EL (cell line): ENCODE measurements at regions not wholly inside any gene's neighbourhood (a gene's known extent, or its start where the extent isn't known, plus 50 kb on each side); places are given as distances from the start of the nearest gene placed in this dataset.
A peak's percentile ranks its signal among the peaks of the same experiment; 100 is the strongest.

Experiments
- DNase-seq: peaks from one replicate; pipeline ENCODE4 v3.0.0-alpha.2; 2016

DNA sequence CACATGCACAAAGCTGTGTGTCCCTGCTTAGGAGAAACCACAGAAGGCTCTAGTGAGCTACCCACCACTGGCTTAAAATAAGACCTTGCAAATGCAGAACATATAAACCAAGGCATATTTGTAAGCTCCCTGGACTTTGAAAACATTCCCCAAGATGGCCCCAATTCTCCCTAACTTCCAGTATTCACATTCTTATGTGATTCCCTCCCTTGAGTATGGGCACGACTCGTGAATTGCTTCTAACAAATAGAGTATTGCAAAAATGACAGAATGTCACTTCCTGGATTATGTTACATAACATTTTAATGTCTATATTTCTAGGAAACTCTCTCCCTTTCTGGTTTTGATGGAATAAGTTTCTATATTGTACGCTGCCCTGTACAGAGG, 131.8 kb upstream of the MCTP2 start:
- DNase-seq: no peak

DNA sequence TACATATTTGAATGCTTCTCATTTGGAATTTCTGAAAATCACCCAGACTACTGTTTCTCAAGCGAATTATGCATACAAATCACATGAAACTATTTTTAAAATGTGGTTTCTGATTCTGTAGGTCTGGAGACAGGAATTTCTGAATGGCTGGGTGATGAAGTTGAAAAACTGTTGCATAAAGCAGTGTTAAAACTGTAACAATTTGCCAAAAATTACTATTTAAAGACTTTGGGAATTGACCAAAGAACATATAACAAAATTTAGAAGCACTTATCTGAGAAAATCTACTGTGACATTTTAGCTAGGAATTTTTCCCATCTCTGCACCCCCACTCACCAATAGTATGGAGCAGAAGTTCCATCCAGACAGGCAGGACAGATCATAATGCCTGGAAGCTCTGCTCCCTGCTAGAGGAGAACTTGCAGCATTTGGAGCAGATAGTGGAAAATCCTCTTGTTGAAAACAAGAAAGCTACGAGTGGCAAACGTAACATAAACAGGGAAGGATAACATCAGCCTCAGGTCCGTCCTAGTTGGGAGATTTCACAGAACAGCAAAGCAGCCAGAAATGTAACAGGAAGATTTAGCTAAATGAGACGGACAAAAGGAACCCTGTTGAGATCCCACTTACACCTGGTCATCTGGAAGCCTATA, 132.3 kb upstream of the MCTP2 start:
- DNase-seq: no peak

DNA sequence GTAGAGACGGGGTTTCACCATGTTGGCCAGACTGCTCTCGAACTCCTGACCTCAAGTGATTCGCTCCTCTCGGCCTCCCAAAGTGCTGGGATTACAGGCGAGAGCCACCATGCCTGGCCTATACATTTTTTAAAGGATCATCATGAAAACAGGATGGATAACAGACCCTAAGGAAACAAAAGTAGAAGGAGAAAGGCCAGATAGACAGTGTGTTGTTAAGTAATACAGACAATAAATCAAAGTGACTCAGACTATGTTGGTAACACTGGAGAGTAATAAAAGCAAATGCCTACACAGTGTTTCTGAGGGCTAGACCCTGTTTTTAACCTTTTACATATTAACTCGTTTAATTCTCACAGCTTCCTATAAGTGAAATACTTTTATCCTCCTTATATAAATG, 133.8 kb upstream of the MCTP2 start:
- DNase-seq: no peak

DNA sequence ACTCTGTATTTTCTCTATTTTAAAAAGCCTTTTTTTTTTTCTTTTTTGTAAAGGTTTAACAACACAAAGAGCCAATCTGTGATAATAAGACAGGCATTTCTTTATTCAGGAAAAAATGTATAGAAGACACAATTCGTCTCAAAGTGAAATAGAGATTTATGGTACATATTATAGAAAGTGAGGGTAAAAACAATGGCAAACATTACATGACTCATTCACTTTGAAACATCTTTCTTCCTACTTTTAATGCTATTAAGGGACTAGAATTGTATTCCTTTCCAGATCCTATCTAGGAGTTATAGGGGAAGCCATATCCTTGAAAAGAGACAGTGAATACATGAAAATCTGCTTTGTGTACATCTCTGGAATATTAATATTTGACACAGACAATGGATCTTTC, 137.1 kb upstream of the MCTP2 start:
- no peak for DNase-seq

DNA sequence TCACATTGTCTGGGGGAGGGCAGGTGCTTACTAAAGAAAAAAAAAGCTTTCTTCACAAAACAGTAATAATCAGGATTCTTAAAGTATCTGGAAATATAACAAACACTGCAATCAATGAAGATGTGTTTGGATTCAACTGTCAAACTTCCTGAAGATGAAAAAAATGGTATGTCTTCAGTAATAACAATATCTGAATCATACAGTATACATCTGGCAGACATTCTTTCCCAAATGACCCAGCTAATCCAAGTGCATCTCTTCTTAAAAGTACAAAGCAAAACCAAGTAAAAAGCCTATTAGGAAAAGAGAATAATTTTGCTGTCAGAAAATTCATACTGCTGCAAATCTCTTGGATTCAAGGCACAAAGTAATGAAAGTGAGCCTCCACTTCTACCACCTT, 145.0 kb upstream of the MCTP2 start:
- no peak for DNase-seq

DNA sequence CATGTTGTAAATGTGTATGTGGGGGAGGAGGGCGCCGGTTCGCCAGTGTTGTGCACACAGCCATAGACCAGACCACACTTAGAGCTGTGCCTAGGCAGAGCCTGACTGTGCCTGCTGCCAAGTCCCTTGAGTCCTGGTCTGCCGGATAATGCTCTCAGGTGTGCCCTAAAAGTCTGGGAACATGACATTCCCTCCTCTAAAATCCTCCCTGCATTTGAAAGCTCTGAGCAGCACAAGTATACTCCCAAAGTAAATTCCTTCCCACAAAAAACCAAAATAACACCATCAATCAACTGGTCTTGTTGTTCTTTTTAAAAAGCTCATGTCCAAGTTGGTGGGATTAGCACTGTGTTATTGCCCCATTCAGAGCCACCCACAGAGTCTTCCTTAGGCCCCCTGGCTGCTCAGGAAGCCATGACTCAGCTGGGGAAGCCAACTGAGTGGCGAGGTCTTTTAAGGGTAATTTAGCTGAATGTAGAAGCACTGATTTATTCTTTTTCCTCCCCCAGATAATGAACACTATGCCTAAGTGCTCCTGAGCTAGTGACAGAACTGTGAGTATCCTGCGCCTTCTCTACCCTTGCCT, 147.8 kb upstream of the MCTP2 start:
- DNase-seq: peak; percentile 2

DNA sequence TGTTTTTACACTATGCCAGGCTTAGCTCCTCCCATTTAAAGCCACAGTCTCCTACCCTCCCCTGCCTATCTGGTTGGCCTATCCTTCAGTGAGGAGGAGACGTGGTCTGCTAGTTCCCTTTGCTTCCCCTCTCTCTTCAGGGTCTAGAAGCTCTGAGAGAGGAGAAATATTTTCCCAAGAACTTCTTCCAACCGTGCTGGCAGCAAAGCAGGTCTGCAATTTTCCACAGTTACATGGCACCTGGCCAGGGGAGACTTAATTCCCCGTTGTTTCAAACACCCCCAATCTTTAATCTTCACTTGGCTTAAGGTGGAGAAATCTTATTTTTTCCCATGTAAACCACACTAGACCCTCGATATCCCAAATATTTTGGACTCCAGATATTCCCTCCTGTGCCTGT, 149.5 kb upstream of the MCTP2 start:
- no peak for DNase-seq

DNA sequence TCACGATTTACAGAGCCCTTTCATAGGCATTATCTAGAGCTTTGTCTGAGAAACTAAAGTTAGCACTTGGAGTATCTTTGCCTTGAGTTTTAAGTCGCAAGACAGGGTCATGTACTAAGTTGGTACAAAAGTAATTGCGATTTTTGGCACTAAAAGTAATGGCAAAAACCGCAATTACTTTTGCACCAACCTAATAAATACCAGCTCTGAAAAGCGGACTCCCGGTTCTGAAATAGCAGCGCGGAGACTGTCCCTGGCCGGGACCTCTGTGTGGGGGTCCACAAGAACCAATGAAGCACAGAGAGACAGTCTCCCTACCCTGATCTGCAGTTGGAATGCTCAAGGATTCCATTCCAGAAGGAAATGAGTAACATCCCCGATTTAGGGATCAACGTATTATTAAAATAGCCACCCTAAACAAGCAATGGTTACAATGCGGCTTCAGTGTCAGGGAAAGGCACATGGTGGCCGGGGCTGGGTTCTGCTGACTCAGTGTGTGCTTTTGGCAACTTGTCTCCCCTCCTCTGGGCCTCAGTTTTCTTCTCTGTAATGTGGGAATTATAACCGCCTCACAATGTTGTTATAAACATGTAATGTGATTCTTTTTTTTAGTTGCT, 150.3 kb upstream of the MCTP2 start:
- no peak for DNase-seq

DNA sequence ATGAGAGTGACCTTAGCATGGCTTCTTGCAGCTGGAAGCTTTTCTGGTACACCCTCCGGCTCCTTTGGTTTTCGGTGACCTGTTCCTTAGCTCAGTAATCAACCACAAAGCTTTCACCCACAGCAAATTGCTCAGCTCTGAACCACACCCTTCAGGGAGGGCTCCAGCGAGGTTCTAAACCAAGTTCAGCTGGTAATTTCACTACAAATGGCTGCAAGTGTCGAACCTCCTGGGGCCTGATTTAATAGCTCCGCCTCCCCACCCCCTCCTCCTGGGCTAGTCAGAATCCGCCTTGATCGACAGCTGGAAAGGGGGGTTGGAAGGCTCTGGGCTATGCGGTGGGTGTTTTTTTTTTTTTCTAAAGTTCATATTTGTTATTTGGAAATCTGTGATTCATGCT, 150.9 kb upstream of the MCTP2 start:
- DNase-seq: peak; percentile 9

DNA sequence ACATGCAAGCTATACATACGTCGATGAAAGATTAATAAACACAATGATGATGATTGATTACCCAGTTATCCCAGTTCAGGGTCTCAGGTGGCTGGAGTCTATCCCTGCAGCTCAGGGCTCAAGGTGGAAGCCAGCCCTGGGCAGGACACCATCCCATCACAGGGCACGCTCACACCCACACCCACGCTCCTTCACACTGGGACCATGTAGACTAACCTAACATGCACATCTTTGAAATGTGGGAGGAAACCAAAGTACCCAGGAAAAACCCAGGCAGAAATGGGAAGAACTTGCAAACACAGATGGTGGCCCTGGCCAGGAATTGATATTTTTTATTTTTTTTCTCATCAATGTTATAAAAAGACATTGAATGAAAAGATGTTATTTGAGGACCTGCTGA, 151.4 kb upstream of the MCTP2 start:
- no peak for DNase-seq

DNA sequence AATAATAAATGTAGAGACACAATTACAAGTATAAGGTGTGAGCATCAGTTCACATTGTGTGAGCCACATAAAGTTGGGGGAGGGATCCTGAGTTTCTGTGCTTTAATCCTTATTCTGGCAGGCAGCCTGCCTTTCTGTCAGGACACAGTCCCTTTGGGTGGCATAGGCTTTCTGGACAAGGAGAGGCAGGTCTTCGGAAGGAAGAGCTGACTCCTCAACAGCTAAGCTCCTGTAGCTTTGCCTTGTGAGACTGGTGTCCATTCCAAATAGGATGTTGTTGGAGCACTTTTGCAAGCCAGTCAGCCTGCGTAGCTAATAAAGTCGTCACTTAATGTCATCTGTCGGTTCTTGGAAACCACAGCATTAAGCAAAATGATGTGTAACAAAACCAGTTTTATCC, 151.9 kb upstream of the MCTP2 start:
- no peak for DNase-seq

DNA sequence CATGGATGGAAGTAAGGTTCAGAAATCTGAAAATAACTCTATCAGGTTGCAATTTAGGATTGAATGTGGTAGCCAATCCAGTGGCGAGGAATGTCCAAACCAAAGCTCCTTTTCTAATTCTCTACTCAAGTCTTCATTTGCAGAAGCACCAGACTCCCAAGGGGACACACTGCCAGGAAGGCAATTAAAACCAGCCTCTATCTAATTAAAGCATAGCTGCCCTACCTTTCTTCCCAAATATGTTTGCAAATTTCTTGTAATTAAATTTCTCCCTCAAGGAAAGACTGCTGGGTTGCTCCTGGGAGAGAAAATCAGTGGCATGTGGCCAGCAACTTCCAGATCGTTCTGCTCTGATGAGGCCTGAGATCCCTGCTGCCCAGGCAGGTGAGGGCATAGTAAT, 153.4 kb upstream of the MCTP2 start:
- no peak for DNase-seq

DNA sequence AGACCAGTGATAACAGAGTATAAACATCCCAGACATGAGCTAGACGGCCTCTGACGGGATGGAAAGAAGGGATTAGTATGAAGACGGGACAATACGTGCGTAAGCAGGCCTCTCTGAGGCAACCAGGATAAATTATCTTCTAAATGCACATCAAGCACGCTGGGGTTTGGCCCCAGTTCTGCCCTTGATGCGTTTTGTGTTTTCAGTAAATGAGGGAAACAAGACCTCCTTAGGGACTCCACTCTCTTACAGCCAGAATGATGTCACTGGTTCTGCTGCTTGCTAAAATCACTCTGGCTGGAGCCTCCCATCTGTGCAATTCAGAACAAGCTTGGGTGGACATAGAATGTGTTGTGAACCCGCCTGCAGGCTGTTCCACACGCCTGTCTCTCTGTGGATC, 156.0 kb upstream of the MCTP2 start:
- DNase-seq: no peak

DNA sequence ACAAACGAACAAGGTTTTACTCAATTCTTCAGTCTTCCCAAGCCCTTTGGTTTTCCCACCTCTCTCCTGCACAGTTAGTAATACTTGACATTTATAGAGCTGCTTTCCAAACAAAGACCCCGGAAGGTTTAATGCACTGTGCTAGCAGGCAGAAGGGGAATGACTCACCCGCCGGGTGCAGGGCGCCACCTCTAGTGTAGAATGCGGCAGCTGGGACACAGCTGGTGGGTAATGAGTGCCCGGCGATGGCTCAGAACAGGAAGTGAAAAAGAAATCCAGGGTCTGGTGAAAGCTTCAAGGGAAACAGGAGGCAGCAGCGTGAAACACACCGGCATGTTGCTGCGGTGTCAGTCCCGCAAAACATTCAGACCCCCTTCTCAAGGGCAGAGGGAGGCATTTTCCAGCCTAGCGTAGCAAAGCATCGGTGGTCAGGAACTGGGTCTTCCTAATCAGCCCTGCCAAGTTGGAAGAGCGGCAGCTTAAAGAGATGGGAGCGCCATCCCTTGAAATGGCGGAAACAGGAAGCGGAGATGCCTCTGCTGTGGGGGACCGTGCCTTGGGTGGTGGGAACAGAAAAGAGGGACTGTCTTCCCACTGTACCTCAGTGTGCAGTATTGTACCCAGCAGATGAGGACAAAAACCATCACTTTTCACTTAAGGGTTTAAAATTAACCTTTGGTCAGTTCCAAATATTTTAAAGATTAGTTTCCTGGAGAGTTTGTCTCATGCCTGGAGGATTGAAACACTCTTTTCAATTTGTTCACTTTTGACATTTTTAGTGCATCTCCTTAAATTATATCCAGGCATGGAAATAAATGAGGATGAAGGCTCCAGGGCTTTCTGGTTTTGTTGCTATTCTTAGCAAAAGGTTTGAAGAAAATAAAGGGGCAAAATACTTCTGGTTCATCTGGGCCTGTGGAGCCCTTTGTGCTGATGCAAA, 160.7 kb upstream of the MCTP2 start:
- peak; percentile 12 for DNase-seq

DNA sequence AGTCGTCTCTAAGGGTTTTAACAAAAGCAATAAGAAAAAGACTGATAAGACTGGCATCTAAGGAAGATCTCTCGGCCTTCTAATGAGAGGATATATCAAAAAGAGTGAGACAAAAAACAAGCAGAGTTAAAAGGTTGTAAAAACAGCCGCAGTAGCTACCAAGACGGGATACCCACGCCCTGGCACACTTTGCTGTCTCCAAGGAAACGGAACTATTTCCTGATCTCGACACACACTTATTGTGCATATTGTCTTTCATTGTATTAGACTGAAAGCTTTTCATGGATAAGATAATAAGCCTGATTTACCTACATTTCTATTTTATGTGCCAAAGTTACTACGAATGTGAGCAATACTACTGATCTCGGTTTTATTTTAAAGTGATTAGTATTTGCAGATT, 161.5 kb upstream of the MCTP2 start:
- DNase-seq: no peak

DNA sequence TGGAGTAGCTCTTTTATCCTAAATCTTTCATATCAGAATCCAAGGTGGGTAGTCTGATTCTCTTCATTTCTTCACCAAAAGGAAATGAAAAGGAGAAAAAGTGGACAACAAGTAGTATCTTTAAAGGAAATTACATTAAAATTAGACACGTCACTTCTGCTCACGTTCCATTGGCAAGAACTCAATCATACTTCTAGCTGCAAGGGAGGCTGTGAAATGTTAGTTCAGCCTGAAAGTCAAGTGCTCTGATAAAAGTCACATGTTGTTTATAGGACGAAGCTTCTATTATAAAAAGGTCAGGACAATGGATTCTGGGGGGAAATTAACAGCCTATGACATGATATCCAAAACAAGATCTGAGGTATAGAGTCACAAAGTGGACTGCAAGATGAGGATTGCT, 164.6 kb upstream of the MCTP2 start:
- no peak for DNase-seq

DNA sequence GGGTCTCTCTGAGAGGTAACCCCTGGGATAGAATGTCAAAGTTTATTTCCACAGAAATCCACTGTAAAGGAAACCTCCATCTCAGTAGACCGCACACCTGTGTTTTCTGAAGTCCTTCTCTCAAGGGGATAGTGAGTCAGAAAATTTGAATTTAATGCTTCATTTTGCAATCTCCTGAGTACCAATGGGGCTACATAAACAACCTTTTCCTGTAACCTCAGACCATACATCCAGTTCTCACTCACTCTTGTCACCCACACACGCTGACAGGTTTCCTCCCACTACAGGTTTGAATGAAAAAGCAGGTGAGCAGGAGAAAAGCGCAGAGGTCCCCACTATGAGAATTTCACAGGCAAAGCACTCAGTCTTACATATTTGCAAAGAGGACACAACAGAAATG, 165.3 kb upstream of the MCTP2 start:
- no peak for DNase-seq

DNA sequence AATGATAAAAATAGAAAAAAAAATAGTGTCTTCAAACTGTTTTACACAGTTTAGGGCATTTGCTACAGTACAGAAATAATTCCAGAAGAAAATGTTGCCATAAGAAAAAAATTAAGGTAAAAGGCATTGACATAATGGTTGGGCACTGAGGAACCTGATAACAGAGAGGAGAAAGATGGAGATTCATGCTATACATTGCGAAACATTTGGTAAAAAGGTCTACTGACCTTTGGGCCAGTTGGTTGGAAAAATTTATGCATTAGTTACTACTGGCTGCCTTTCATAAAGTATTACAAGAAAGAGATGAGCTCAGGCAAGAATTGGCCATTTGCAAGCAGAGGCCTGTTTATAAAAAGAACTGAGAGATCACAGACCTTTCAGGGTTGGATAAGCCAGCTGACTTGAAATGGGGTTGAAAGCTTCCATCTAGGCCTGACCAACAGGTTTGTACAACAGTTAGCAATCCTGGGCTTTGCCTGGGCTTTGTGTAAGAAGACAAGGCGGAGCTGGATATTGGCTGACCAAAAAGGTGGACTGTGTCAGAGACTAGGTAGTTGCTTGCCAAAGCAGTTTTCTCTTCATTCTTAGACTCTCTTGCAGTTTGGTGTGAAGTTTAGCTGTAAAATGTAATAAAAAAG, 166.6 kb upstream of the MCTP2 start:
- DNase-seq: no peak

DNA sequence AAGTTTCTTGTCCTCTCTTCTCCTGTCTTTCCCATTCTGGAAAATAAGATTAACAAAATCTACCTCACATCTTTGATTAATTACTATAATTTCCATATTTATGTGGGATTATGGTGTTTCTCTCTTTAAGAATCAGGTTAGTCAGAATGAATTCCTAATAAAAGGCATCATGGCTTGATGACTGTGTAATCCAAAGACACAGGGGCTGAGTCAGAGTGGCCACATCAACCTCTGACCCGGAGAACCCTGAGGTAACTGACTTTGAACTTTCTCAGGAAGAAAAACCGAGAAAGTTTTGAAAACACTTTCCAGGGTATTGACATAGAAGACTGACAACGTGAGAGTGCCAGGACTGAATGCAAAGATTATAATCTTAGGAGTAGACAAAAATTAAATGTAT, 170.3 kb upstream of the MCTP2 start:
- no peak for DNase-seq

DNA sequence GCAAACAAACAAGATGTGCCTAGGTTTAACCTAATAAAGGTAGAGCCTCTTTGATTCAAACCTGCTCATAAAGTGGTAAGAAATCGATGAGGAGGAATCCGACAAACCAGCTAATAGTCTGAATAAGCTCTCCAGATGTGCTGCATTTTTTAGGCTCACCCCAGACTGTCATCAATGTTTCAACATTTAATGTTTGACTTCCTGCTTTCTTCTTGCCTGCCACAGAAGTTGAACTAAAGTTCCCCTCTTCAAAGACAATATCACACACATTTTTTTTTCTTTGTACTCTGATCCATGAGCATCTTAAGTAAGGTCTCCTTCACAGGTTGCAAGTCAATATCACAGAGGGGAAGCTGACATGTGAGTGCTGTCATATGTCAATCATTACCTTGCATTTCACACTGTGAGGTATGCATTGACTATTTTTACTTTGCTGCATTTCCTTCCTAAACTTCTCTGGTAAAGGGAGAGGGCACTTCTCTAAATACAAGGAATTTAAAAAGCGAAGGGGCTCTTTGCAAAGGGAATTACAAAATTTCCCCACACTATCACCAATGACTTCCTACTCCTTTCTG, 172.3 kb upstream of the MCTP2 start:
- no peak for DNase-seq

DNA sequence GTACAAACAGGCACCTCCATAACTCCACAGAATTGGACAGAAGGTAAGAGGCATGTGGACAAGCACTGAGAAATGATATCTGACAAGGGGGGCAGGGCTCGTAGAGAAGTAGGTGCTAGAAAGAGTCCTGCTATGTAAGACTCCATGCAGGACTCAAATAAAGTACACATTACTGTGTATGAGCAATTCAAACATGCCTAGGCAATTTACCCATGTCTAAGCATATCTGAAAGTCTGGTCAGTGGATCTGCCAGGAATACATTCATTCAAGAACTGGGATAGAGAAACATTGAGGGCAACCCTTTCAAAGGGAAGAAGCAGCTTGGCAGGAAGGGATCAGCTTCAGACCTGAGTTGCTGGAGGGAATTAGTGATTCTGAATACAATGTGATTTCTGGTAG, 174.1 kb upstream of the MCTP2 start:
- DNase-seq: no peak

DNA sequence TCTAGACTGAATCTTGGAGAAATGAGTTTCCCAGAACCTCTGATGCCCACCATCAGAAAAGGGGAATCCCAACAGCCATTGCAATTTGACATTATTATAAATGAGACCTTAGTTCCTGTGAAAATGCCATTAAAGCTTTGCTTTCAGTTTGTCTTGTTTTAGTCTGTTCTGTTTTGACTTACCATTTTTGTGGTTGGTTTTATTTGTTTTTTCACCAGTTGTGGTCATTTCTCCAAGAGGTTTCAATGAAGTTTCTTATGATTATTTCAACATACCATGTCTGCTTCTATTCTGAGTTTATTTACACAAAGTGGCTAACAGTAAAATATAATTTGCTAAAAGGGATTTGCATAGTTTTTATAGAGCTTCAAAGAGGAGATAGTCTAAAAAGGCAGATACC, 175.0 kb upstream of the MCTP2 start:
- DNase-seq: no peak

DNA sequence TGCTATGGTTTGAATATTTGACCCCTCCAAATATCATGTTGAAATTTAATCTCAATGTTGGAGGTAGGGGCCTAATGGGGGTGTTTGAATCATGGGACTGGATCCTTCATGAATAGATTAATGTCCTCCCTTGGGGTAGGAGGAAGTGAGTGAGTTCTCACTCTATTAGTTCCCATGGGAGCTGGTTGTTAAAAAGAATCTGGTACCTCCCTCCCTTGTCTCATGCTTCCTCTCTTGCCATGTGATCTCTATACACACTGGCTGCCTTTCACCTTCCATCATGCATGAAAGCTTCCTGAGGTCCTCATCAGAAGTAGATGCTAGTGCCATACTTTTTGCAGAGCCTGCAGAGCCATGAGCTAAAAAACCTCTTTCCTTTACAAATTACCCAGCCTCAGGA, 177.7 kb upstream of the MCTP2 start:
- DNase-seq: no peak
